ENCODE measurements at regions not wholly inside any gene's neighbourhood (a gene's known extent, or its start where the extent isn't known, plus 50 kb on each side); places are given as distances from the start of the nearest gene placed in this dataset.

GRCh38 chr6:18785810-18786490 lies 398.8 kb downstream of the RNF144B start:
- no peak for DNase-seq

DNA sequence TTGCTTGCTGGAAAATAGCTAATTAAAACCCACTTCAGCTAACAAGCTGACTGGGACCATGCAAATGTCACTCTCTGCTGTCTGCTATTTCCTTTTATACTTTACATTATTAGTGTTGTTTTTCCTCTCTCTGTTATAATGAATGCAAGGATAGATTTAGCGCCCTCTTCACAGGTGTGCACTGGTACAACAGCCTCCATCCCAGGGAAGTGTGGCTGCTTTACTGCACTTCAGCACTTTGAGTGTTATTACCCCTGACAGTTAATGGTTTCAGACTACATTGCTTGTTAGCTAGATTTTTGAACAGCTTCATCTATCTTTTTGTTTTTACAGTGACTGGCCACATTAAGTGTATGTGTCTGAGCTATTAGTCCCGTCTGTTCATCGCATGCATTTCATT lies 405.7 kb downstream of the RNF144B start:
- DNase-seq, result no peak

GRCh38 chr6:18795726-18796125 lies 408.6 kb downstream of the RNF144B start:
- no peak for DNase-seq

GRCh38 chr6:18820725-18821124 lies 433.6 kb downstream of the RNF144B start:
- no peak for DNase-seq

DNA sequence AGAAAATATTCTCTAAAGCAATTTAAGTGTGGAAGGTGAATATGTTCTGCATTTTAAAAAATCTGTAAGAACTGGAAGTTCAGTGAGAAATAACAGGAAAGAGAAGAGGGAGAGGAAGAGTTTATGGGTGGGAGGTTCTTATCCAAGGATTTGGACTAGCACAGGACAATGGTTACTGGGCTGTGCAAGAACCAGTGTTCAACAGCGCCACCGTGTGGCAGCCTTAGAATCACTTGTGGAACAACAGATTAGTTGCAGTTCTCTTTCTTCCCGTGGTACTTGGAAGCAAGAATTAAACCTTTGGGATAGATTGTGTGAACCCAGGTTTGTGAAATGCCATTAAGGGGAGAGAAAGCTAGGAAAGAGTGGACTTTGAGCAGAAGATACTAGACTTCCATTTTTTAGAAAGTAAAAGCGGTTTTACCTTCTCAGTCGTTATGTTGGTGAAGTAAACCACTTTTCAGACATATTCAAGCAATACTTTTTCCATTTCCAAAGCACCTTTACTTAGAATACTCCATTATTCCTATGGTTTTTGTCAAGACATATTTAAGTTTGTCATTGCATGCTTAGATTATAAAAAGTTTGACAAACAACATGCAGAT lies 436.7 kb downstream of the RNF144B start:
- no peak for DNase-seq

DNA sequence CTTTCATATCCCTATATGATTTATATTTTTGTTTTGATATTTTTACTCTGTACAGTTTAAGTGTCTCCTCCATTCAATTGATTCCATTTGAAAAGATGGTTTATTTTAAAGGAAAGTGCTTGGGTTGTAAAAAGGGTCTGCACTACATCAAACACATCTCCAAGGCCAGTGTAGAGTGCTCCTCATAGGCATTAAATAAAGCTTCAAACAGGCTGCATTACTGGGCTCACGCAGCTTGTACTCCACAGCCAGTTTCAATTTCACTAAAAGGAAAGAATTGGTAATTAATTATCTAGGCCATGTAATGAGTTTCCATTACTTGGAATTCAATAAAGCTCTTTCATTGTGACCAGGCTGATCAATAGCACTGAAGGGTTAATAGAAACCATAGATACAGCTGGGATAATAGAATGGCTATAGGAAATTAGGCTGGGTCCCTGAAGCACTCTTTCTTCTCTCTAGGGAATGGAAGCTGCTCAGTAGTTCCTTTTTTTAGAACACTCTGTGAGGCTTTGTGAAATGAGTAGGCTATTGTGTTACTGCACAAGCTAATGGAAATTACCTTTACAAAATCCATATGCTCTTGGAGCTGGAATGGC lies 442.2 kb downstream of the RNF144B start:
- DNase-seq, result no peak

- DNase-seq, result no peak
Measured at GRCh38 chr6:18835976-18836375, 448.8 kb downstream of the RNF144B start.

DNA sequence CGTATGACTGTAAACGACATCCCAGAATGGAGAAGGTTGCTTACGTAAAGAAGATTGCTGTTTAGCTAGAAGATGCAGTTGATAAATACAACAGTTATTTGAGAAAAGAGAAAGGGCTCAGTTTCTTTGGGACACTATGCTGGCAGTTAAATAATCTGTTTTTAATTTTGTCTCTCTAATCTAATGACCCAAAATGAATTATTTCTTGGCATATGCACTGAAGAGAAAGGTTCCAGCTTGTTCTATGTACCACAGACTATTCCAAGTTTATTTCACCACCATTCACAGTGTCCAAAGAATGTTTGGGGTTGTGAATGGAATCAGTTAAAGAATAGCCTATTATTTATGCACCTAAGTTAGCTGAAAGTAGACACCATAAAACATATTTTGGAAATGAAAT lies 449.9 kb downstream of the RNF144B start:
- no peak for DNase-seq

DNA sequence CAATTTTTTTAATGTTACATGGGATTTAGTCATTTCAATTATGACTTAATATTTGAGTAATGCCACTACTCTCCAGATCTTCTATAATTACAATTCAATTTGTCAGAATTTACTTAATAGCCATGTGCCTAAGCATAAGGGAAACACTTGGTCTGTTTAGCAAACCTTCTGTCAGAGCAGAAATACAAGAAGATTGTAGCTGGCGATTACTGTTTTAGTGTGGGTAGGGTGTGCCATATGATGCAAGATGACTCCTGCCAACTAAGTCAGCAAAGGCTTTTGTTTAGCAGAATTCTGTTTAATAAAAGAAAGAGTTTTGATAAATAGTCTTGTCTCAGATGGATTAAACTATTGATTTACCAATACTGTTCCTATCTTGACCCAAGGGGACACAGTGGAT lies 455.4 kb downstream of the RNF144B start:
- DNase-seq, result no peak

GRCh38 chr6:18845896-18846295 lies 458.7 kb downstream of the RNF144B start:
- no peak for DNase-seq

DNA sequence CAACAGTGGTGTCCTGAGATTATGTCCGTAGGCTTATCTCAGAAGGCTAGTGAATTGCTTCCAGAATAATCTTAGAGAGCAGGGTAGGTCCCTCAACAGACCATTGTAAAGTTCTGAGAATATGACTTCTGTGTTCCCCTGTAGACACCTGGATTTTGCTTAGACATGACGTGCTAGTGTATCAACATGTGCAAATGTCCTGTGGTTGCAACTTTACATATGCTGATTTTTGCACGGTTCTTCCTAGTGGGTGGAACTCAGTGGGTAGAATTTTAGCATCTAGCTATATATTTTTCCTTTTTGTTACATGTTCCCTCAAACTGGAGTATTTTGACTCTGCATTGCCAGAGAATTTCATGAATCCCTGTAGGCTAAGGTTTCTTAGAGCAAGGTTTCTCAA lies 459.2 kb downstream of the RNF144B start:
- DNase-seq, result no peak

- DNase-seq, result no peak
Measured at GRCh38 chr6:18861204-18861603, 474.1 kb downstream of the RNF144B start.

DNA sequence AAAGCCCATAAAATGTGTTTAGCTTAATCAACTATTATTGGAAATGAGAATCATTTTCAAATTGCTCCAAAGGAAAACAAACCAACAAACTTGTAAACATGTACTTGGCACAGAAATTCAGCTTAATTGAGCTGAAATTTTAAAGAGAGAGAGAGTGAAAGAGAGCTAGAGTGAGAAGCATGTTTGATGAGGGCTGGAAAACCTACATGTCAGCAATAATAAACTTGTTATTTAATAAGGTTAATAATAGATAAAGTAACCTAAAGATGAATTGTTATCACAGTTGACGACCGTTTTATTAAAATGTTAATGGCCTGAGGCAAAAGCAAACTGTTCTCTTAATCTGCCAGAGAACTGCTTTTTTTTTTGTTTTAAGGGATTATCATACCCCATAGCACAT lies 496.1 kb downstream of the RNF144B start:
- peak in 1 of 2 experiments; percentile 73 for DNase-seq

GRCh38 chr6:18883851-18884250 lies 496.7 kb downstream of the RNF144B start:
- peak; percentile 46 to 65 for DNase-seq

DNA sequence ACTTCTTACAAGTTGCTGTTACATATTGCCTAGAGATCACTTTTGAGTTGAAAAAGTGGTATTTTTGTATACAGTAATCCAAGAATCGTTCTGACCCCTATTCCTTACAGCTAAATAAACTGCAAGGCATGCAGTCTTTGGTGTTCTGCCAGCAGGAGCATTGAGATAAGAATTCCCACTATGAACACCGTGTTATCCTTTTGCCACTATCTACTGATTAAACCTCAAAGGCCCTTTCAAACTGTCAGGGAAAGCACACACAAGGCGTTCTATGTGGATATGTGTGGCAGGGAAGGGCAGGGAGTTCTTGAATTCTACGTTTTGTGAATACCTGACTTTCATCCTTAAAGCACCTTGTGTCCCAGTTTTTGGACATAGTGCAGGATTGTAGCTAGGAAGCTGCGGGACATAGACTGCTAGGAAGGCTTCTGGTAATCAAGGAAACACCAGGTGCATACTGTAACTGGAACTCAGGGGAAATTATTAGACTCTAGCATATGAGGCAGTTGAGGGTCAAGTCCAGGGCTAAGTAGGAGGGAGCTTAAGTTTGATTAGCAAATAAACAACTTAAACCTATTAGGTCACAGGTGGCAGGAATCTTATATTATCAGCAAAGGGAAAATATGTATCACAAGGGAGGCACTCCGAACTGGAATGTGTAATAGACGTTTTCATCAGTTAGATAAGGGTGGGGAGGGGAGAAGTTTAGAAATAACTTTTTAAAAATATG lies 506.6 kb downstream of the RNF144B start:
- DNase-seq, result no peak

DNA sequence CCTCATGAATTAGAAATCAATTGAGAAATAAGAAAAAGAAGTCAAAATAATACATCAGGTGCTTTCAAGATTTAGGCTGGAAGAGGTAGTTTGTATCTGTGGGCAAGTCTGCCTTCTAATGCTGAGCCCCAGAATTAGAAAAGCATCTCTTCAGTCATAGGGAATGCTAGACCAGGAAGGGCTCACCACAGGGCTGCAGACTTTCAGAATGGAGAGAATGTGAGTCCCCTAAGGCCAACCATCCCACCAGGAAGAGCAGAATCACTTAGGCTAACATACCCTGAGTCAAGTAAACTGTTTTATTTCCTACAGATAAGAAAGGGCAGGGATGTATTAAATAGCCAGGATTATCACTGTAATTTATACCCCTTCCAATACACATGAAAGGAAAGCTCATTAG lies 510.2 kb downstream of the RNF144B start:
- DNase-seq, result no peak

- DNase-seq, result no peak
Measured at GRCh38 chr6:18904681-18905080, 517.5 kb downstream of the RNF144B start.

- no peak for DNase-seq
Measured at GRCh38 chr6:18920701-18921100, 533.6 kb downstream of the RNF144B start.

DNA sequence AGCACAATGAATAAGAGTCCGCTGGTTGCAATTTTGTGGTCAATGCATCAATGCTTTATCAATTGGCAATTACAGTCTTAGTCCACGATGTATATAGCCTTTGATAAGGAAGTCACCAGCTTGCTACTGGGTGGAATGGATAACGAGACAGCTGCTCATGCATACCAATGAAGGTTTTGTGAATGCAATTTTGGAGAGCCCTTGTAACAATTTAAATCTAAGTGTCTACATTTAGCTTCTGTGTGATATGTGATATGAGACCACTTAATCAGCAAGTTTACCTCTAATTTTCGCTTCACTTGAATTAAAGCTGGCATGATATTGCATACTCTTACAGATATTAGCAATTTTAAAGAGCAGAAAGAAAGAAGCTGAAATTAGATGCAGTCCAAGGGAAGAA lies 543.9 kb downstream of the RNF144B start:
- no peak for DNase-seq

GRCh38 chr6:18958146-18958545 lies 571.0 kb downstream of the RNF144B start:
- no peak for DNase-seq

GRCh38 chr6:18961566-18961965 lies 574.4 kb downstream of the RNF144B start:
- DNase-seq, result no peak

- DNase-seq, result no peak
Measured at GRCh38 chr6:18962361-18962905, 575.3 kb downstream of the RNF144B start.

DNA sequence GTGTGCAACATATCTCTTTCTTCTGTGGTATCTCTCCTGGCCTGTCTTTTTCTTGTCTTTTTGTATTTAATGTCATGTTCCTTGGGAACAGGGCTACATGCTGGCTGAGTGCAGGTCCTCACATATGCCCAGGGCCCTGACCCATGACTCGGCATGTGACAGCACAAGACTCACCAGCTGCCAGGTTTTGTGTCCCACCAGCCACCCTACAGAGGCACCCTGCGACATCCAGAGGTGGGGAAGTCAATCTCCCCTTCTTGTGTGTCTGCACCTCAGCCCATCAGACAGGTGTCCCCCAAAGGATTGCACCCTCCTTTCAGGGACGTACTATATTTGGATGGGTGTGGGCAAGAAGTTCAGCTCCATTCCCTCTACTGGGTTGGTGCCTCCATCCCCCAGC lies 576.3 kb downstream of the RNF144B start:
- no peak for DNase-seq

- no peak for DNase-seq
Measured at GRCh38 chr6:18973251-18973650, 586.1 kb downstream of the RNF144B start.
